Tongue (tissue), 1 donor: ENCODE measurements at regions not wholly inside any gene's neighbourhood (a gene's known extent, or its start where the extent isn't known, plus 50 kb on each side); places are given as distances from the start of the nearest gene placed in this dataset.
A peak's percentile ranks its signal among the peaks of the same experiment; 100 is the strongest.
"Not testable (repeated sequence)": the region's sequence is repeated elsewhere in the genome, so short reads cannot be mapped to it uniquely, and the experiment has no call there.

Experiments
- DNase-seq: peaks from one replicate; pipeline ENCODE4 v3.0.0-alpha.2; 2015

DNA sequence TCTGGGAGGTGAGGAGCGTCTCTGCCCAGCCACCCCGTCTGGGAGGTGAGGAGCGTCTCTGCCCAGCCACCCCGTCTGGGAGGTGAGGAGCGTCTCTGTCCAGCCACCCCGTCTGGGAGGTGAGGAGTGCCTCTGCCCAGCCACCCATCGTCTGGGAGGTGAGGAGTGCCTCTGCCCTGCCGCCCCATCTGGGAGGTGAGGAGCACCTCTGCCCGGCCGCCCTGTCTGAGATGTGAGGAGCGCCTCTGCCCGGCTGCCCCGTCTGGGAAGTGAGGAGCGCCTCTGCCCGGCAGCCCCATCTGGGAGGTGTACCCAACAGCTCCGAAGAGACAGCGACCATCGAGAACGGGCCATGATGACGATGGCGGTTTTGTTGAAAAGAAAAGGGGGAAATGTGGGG, 482.1 kb upstream of the GNPDA2 start:
- DNase-seq = not testable (repeated sequence)

DNA sequence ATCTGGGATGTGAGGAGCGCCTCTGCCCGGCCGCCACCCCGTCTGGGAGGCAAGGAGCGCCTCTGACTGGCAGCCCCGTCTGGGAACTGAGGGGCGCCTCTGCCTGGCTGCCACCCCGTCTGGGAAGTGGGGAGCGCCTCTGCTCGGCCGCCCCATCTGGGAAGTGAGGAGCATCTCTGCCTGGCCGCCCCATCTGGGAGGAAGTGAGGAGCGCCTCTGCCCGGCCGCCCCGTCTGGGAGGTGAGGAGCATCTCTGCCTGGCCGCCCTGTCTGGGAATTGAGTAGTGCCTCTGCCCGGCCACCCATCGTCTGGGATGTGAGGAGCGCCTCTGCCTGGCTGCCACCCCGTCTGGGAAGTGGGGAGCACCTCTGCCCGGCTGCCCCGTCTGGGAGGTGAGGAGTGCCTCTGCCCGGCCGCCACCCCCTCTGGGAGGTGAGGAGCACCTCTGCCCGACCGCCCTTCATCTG, 481.5 kb upstream of the GNPDA2 start:
- not testable (repeated sequence) for DNase-seq

DNA sequence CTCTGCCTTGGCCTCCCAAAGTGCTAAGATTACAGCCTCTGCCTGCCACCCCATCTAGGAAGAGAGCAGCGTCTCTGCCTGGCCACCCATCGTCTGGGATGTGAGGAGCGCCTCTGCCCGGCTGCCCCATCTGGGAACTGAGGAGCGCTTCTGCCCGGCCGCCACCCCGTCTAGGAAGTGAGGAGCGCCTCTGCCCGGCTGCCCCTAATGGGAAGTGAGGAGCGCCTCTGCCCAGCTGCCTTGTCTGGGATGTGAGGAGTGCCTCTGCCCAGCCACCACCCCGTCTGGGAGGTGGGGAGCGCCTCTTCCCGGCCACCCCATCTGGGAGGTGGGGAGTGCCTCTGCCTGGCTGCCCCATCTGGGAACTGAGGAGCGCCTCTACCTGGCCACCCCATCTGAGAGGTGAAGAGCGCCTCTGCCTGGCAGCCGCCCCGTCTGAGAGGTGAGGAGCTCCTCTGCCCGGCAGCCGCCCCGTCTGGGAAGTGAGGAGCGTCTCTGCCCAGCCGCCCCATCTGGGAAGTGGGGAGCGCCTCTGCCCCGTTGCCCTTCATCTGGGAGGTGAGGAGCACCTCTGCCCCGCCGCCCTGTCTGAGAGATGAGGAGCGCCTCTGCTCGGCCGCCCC, 481.0 kb upstream of the GNPDA2 start:
- not testable (repeated sequence) for DNase-seq

DNA sequence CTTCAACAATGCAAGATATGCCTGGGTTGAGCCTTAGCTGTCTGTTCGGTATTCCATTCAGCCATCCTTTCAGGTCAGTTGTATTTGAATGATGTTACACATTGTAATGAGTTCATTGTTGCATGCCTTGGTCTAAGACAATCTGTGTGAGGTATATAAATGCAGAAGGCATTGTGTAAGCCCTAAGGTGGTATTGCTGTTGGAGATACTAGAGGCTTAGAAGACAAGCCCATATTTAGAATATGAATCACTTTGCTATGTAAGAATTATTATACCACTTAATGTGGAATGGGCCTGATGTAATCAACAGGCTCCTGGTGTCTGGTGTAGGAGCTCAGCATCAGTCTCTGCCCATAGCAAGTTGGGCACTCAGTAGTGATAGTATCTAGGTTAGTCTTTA, 473.4 kb upstream of the GNPDA2 start:
- no peak for DNase-seq

DNA sequence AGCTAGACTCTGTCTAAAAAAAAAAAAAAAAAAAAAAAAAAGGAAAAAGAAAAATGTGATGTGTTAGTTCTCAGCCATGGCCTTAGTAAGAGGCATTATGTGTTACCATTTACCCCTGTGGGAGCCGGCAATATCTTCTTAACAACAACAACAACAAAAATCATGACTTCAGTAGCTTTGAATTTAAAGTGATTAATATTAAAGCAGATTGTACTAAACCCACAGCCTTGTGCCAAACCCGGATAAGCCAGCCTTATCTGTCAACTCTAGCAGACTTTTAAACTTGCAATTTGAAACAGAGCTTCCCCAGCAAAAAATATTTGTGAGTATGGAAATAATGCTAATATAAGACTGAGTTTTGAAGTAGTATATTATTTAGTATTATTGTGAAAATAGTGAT, 462.1 kb upstream of the GNPDA2 start:
- DNase-seq = no peak

DNA sequence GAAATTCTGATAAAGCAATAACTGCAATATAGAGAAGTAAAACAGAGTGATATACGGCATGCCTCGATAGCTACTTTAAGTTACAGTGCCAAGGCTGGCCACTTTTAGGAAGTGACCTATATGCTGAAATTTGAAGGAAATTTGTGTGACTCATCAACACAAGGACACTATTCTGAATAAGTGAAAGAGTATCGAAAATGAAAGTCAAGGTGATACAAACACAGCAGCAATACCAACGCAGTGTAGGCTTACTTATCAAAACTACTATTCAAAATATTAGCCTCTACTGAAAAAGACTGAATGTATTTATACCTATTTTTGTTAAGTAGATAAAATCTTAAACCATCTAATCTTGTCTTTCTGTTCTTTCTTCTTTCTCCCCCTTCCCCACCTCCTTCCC, 459.9 kb upstream of the GNPDA2 start:
- no peak for DNase-seq

DNA sequence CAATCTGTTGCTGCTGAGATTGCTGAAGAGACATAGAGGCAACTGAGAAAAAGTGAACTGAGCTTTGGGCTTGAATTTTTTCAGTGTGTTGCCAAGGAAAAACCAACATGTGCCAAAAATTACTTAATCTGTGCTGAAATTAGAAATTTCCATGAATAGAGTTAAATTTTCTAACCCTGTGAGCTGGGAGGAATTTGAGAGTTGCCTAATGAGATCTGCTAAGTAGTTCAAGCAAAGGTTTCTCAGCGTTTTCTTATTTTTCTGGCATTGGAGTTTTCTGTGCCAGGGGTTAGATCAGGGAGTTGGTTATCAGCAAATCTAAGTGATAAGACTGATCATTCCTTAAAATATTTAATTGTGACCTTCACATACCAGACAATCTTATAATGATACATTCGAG, 457.5 kb upstream of the GNPDA2 start:
- no peak for DNase-seq

GRCh38 chr4:45172636-45173035, 446.3 kb upstream of the GNPDA2 start:
- DNase-seq = no peak

DNA sequence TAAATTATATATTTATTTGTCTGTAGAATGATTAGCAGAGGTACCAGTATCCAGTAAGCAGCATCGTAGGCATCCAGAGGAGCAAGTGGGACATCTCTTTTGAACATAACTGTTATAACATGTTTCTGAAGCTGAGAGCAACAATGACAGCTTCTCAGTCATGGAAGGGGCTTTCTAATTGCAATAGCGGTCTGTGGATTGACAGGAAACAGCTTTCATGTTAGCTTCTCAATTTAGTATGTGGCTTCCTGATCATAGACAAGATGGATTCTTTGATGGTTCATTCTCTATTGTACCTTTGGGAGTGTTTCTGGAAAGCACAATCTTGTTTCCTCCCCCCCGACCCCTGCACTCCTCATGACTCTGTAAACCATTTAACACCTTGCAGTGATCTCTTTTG, 434.6 kb upstream of the GNPDA2 start:
- no peak for DNase-seq

DNA sequence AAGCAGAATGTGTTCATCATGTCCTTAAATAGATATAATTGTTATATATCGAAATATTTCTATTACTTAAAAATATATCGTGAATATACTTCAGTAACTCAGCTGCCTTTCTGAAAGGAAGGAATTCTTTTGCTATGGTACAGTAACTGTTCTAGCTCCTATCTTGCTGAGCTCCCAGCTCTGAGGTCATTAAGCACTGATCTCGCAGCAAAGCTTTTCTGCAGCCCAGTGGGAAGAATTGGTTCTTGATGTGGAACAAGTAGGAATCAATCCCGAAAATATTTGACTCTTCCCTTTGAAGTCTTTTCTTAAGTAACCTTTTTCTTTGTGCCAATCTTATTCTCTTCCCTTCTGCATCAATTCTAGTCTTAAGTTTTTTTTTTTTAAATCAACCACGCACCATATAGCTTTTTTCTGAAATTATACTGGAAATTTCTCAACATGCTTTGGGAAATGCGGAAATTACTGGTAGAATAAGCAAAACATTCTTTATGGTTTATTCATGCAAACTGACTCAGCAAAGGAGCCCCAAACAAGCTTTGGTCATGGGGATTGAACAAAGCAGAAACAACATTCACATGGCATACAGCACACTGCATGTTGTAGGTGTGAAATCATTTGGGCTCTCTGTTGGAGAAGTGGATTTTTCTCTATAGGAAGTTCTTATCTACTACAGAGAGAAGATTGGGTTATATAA, 428.9 kb upstream of the GNPDA2 start:
- no peak for DNase-seq

- DNase-seq = no peak
These were observed 421.5 kb upstream of the GNPDA2 start for GRCh38 chr4:45147866-45148265.

DNA sequence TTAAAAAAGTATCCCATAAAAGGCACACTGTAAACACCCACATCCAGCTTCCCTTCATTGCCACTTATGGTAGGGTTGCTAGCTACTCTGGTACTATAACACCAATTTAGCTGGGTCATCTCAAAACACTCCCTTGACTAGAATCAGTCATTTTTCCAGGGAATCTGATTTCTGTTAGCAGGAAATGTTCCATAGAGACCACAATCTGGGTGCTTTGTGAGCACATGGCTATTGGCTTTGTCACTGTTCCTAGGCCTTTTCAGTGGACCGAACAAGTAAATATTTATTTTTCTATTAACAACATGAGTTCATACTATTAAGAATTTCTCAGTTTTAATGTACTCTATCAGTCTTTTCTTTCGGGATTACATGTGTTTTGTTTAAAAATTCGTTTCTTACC, 404.7 kb upstream of the GNPDA2 start:
- DNase-seq = no peak

DNA sequence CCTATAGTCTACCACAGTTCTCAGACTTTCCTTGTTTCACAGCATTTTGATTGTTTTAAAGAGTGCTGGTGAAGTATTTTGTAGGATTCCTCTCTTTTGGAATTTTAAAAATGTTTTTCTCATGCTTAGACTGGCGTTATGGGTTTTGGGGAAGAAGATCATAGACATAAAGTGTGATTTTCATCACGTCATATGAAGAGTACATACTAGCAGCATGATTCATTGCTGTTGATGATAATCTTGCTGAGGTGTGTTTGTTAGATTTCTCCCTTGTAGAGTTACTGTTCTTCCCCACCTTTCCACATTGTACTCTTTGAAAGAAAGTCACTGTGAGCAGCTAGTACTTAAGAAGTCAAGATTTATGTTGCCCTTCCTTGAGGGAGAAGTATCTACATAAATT, 396.1 kb upstream of the GNPDA2 start:
- DNase-seq = no peak

DNA sequence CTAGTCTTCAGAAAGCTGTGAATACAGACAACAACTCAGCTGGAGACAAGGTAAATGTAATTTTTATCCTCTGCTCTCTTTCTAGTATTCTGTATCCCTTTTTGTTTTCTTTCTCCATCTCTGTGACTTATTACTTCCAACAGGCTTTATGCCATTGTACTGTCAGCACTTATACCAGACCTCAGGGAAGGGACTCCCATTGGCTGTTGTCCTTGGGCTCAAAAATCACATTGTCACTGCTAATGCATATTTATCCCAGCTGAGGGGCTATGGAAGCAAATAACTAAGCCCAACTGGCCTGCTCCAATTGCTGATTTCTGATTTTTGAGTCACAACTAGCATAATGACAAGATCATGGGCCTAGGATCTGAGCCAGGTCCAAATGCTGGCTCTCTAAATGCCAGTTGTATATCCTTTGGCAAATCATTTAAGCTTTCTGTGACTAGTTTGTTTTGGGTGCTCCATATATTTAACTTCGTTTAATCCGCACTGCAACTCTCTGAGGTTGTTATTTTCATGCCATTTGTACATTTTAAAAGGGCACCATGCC, 395.1 kb upstream of the GNPDA2 start:
- no peak for DNase-seq

GRCh38 chr4:45120163-45120562, 393.8 kb upstream of the GNPDA2 start:
- peak; percentile 46 for DNase-seq

GRCh38 chr4:45119376-45119775, 393.0 kb upstream of the GNPDA2 start:
- DNase-seq = no peak

- no peak for DNase-seq
These were observed 376.4 kb upstream of the GNPDA2 start for GRCh38 chr4:45102716-45103115.

DNA sequence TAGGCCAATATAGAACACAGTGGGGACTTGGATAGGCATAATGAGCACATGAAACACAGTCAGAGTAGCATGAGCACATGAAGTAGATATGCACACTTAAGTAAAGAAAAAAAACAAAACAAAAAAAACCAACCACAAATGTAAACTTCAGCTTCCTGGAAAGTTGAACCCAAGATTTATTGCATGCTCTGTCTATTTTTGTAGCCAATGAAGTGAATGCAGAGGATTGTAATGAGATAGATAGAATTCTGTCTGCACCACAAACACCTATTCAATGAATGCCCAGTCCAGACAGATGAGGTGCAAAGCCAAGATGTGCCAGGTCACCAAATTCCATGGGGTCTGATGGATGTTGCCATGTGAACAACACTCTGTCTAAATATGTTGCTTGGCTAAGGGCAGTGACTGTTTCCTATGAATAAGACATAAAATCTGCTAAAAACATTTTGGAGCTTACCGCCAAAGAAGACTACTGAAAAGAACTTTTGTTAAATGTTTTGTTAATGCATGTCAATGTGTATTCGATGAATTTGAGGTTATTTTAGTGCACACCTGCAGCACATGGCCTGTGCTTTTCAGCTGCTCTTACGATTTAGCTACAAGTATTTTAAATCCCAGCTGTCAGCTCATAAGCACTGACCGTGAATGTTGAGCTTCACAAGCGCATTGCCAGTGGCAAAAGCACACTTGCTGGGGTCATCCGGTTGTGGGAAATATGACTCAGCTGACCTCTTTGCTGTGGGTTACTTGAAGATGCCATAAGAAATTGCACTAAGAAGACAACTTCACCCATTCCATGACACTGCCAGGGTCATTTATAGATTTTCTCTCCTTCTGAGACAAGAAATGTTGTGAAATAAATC, 374.8 kb upstream of the GNPDA2 start:
- DNase-seq = peak; percentile 59

- no peak for DNase-seq
These were observed 373.1 kb upstream of the GNPDA2 start for GRCh38 chr4:45099471-45099870.

GRCh38 chr4:45094684-45095083, 368.3 kb upstream of the GNPDA2 start:
- DNase-seq = peak; percentile 11

DNA sequence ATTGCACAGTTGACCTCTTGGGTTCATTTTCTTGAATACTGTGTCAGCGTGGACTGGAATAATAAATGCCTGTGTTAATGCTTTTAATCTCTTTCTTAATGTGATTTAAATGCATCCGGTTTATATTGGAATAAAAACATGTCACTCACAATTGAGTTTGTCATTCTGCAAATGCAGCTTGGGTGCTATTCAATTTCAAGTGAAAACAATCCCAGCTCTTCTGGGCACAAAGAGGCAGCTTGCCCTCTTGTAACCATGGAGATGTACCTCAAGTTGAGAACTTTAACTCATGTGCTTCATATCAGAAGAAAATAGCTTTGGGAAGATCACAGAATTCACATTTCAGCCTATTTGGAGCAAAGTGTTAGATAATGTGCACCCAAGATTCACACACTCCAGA, 355.7 kb upstream of the GNPDA2 start:
- DNase-seq = no peak

- DNase-seq = no peak
These were observed 353.3 kb upstream of the GNPDA2 start for GRCh38 chr4:45079616-45080015.

- no peak for DNase-seq
These were observed 351.8 kb upstream of the GNPDA2 start for GRCh38 chr4:45078201-45078600.
